Epithelial cell of proximal tubule (primary cell): ENCODE measurements at regions not wholly inside any gene's neighbourhood (a gene's known extent, or its start where the extent isn't known, plus 50 kb on each side); places are given as distances from the start of the nearest gene placed in this dataset.

Experiments
- DNase-seq: peaks from one replicate; pipeline ENCODE4 v3.0.0-alpha.2; 2011; ENCODE audit warnings: low read depth
- H3K4me3 ChIP-seq: 2 replicates; pipeline ENCODE4 v1.5.1; 2011; ENCODE audit warnings: low read depth, mild to moderate bottlenecking, low read length
- TF ChIP-seq, protein P1 (sequence below): conservative IDR thresholded peaks from 2 replicates; pipeline ENCODE4 v1.5.1; 2012; ENCODE audit warnings: low read depth, mild to moderate bottlenecking, low read length

- DNase-seq: no peak
- peak overlapping the region; percentile 4 for H3K4me3 ChIP-seq
- TF ChIP-seq, protein P1, sequence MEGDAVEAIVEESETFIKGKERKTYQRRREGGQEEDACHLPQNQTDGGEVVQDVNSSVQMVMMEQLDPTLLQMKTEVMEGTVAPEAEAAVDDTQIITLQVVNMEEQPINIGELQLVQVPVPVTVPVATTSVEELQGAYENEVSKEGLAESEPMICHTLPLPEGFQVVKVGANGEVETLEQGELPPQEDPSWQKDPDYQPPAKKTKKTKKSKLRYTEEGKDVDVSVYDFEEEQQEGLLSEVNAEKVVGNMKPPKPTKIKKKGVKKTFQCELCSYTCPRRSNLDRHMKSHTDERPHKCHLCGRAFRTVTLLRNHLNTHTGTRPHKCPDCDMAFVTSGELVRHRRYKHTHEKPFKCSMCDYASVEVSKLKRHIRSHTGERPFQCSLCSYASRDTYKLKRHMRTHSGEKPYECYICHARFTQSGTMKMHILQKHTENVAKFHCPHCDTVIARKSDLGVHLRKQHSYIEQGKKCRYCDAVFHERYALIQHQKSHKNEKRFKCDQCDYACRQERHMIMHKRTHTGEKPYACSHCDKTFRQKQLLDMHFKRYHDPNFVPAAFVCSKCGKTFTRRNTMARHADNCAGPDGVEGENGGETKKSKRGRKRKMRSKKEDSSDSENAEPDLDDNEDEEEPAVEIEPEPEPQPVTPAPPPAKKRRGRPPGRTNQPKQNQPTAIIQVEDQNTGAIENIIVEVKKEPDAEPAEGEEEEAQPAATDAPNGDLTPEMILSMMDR: no peak
These were observed 178.5 kb upstream of the P2RY1 start for GRCh38 chr3:152656214-152656971.

- TF ChIP-seq, protein P1: no peak
- H3K4me3 ChIP-seq: no peak overlapping the region
- no peak for DNase-seq
These were observed 178.0 kb upstream of the P2RY1 start for GRCh38 chr3:152656972-152657355.

DNA sequence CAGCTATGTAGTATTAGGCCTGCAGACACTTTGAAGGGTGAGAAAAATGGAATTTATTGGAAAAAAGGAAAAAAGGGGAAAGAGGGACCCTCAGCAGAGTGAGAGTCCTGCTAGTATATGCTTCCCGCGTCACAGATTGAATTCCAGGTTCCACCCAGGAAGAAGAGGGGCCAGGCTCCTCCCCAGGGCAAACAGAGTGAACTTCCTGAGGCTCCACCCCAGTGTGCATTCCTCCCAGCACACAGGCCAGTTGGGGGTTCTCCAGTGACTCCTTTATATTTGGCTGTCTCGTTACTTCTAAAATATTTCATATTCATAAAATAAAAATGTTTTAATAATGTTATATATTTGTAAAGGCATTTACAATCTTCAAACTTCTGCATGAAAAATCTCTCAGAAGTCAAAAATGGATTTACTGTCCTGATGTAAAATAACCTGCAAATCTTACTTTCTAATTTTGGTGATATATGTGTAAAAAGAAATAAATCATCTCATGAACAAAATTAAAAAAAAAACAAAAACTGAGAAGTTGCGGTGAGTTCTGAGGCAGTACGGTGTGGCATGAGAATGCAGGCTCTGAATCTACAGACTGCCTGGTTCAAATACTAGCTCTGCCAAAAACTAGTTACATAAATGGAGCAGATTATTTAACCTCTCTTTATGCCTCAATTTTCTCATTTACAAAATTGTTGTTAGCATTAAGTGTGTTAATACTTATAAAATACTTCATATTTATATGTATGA, 175.8 kb upstream of the P2RY1 start:
- DNase-seq: no peak
- TF ChIP-seq, protein P1: no peak
- no peak overlapping the region for H3K4me3 ChIP-seq

DNA sequence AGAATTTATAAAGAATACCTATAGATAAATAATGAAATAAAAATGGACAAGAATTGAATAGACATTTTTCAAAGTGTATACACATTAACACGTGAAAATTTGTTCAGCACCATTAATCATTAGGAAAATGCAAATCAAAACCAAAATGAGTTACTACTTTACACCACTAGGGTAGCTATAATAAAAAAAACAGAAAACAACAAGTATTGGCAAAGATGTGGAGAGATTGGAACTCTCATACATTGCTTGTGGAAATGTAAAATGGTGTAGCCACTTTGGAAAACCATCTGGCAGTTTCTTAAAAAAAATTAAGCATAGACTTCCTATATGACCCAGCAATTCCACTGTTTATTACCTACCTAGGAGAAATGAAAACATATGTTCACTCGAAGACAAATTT, 172.8 kb upstream of the P2RY1 start:
- TF ChIP-seq, protein P1: no peak
- no peak overlapping the region for H3K4me3 ChIP-seq
- DNase-seq: no peak

DNA sequence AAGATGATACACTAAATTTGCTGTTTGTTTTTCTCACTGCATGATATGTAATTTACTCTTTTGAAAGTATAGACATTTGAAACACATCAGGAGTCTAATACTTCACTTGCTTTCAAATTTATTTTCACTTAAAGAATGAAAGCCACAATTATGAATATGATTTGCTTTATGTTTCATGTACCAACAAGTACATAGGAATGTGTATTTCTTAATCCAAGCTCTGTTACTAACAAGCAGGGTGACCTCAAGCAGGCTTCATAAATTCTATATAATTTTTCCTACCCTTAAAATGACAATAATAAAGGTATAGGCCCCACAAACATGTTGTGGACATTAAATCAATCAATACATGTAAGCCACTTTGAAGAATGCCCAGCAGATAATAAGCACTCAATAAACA, 170.2 kb upstream of the P2RY1 start:
- no peak for DNase-seq
- TF ChIP-seq, protein P1: no peak
- H3K4me3 ChIP-seq: no peak overlapping the region

- no peak overlapping the region for H3K4me3 ChIP-seq
- TF ChIP-seq, protein P1: no peak
- DNase-seq: no peak
These were observed 167.7 kb upstream of the P2RY1 start for GRCh38 chr3:152667267-152667666.
